Right ventricle myocardium superior (tissue), 1 donor: ENCODE measurements at regions not wholly inside any gene's neighbourhood (a gene's known extent, or its start where the extent isn't known, plus 50 kb on each side); places are given as distances from the start of the nearest gene placed in this dataset.
"Not testable (repeated sequence)": the region's sequence is repeated elsewhere in the genome, so short reads cannot be mapped to it uniquely, and the experiment has no call there.

Source experiments
- ATAC-seq: fragments of 200-7000 bp; cut with Tn5 transposase; one replicate; pipeline ENCODE4 v1.9.1; 2020; ENCODE audit warnings: mild to moderate bottlenecking; ENCODE audit not compliant: poor library complexity
- DNase-seq: peaks from one replicate; pipeline ENCODE4 v3.0.0-alpha.2; 2020
- intact Hi-C: fragments of 100-400 bp; cut with DNase I; formaldehyde crosslinking; loops from one replicate; pipeline ENCODE4 v1.11.2; 2022
- donor health status: DM: no; HTN: yes; CAD: no; lungs with severe emphysema.

- intact Hi-C loops = no loop called here
- ATAC-seq (peak; percentile 72), DNase-seq (no peak)
Observed at GRCh38 chr3:152564459-152564858, 270.5 kb upstream of the P2RY1 start.

- peak; percentile 97 for ATAC-seq
- DNase-seq = peak; percentile 64
- intact Hi-C loops = loop anchor here (2.0 to 5.0 kb wide), 2 partner anchors 66 to 97 kb away; no protein-coding TSS in a partner anchor
Observed at GRCh38 chr3:152574461-152575079, 260.4 kb upstream of the P2RY1 start.

DNA sequence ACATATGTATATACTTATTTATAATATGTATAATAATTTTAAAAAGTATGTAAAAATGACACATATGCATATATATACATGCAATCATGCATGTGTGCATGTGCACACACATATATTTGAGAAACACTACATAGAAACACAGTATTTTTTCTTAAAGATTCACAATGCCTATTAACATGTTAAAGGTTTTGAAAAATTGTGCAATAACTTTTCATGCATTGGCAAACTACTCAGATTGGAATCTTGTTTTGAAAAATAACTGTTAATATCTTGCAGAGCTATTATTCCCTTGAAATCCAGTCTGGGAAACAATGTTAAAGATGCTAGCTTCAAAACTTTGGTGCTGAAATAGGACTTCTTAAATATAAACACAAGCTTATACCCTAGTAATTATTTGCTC is 256.2 kb upstream of the P2RY1 start:
- DNase-seq = no peak
- intact Hi-C loops = no loop called here
- no peak for ATAC-seq

- intact Hi-C loops = no loop called here
- no peak for ATAC-seq
- DNase-seq = no peak
Observed at GRCh38 chr3:152581951-152582350, 253.0 kb upstream of the P2RY1 start.

GRCh38 chr3:152583963-152584362 is 251.0 kb upstream of the P2RY1 start:
- no peak for DNase-seq
- intact Hi-C loops = no loop called here

DNA sequence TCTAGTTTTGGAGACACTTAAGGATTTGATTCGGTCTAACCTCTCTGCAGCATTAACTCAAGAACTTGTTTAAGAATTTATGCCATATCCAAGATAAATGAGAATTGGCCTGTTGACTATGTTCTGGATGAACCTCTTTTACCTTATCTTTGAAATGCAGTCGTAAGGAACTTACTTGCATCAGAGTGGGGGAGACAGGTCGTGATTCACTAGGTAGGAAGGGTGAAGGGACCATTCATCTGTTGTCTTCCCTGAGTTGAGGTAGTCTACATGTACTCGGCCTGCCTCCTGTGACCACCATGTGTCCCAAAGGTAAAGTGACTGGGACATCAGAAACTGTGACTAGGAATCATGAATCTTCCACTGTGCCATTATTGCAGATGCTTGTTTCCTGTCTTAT is 248.0 kb upstream of the P2RY1 start:
- intact Hi-C loops = no loop called here
- DNase-seq (no peak), ATAC-seq (no peak)

More at GRCh38 chr3:152583963-152584362, 251.0 kb upstream of the P2RY1 start:
- ATAC-seq = no peak

DNA sequence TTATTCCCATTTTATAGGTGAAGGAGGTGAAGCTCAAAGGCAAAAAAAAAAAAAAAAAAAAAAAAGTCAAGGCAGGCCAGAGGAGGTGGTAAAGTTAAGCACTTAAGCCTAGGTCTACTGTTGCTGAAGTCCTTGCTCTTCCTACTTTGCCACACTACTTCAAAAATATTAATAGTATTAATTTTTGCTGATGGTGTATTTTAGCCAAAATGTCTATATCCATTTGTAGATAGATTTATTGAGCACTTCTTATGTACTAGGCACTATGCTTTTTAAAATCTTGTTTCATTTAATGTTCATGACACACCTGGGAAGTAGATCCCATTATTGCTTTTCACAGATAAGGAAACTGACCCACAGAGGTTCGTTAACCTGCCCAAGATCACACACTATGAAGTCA is 247.1 kb upstream of the P2RY1 start:
- ATAC-seq (no peak), DNase-seq (no peak)
- intact Hi-C loops = no loop called here

DNA sequence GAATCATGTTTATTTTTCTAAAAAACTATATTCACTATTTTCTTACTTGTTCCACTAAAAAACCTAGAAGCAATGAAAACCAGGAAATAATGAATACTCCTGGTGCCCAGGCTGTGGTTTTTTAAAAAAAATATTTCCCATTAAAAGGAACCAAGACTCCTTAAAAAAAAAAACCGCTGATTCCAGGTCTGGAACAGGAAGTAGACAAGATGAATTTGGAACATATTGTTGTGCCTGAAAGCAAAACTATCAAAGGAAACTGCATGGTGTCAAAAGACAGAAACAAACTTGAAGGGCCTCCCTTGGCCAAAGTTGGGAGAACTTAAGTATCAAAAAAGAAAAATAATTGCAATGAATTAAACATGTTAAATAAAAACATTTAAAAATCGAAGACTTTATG is 245.3 kb upstream of the P2RY1 start:
- intact Hi-C loops = no loop called here
- DNase-seq = no peak
- no peak for ATAC-seq

GRCh38 chr3:152591515-152591914 is 243.4 kb upstream of the P2RY1 start:
- intact Hi-C loops = no loop called here
- DNase-seq (no peak), ATAC-seq (no peak)

DNA sequence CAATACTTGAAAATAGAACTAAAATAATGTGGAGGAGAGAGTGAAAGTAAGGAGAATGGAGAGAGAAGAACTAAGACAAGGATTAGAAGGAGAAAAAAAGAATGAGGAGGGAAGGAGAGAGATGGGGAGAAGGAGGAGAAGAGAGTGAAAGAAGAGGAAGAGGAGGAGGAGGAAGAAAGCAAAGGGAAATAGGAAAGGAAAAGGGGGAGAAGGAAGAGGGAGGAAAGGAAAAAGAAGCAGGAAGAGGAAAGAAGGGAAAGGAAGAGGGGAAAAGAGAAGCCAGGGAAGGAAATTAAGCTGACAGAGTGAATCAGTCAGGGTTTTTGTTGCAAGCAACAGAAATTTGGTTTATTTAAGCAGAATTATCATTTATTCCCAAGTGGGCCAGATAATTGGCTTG is 241.7 kb upstream of the P2RY1 start:
- no peak for ATAC-seq
- intact Hi-C loops = no loop called here

DNA sequence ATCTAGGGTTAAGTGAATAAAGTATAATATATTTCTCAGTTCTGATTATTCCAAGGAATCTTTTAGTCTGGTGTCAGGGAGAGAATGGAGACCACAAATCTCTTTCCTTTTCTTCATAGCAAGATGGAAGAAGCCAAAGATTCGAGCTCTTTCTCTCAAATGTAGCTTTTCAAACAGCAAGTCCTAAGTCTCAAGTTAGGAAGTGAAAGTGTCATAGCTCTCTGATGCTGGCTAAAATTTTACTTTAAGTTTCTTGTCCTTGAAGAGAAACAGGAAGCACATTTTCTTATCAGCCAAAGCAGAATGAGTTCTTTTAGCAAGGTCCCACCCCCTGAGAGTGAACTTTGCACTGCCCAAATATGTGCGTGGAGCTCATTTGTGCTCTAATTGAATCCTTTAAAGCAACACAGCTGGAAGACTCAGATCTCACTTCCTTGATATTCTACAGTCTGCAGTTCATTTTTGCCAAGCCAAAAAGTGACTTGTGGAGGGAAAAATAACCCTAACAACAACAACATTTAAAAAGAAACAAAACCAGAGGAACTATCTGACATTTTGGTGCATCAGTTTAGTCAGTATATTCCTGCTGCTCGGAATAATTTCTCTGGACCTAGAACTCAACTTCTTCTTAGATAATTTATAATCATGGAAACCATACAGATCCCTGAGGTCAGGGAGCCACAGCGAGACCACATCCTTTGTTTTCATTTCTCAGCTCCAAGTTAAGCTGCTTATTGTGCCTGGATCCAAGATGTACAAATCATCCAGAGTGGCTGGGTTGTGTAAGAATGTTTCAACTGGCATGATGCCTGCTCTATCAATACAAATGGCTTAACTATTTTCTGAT is 238.7 kb upstream of the P2RY1 start:
- ATAC-seq = peak; percentile 94
- intact Hi-C loops = no loop called here
- DNase-seq = no peak

More for the DNA sequence above, 241.7 kb upstream of the P2RY1 start:
- no peak for DNase-seq

DNA sequence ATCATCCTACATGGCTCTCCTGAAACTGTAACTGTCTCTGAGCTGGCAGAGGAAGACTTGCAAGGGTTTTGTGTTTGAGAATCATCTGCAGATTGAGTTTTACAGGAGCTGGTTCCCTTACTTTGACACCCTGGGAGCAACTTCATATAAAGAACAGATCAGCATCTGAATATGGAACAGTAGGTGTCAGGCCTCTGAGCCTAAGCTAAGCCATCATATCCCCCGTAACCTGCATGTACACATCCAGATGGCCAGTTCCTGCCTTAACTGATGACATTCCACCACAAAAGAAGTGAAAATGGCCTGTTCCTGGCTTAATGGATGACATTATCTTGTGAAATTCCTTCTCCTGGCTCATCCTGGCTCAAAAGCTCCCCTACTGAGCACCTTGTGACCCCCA is 238.1 kb upstream of the P2RY1 start:
- intact Hi-C loops, ATAC-seq, DNase-seq: not testable (repeated sequence)

DNA sequence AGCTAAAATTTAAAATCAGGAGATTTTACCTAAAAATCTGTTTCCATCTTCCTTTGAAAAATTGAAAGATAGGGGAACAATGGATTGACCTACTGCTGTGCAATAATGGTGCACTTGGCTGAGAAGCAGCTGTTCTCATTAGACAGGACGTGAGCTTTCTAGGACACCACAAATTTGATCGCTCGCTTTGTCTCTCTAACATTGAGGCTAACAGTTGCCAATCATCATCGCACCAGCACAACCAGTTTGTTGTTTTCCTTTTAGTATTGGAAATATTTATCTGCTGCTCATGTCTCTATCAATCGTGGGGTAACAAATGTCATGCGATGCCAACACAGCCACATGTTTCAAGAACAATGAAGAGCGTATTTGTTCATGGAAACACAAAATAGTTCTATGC is 228.8 kb upstream of the P2RY1 start:
- intact Hi-C loops = no loop called here
- ATAC-seq (no peak), DNase-seq (no peak)

DNA sequence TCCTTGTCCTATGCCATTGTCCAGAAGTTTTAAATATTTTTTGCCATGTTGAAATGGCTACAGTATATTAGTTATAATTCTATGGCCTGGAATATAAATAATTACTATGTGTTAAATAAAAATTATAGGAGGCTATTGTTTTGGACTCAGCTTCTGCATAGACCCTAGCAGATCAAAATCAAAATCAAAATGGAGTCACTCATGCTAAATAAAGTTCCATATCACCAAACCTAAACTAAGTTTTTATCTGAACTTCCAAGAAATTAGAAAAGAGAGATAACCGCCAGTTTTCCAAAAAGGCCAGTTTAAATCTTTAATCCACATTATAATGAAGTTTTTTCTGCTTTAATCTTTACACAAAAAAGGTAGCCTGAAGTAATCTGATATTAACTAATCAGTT is 227.8 kb upstream of the P2RY1 start:
- intact Hi-C loops = no loop called here
- DNase-seq (no peak), ATAC-seq (no peak)

DNA sequence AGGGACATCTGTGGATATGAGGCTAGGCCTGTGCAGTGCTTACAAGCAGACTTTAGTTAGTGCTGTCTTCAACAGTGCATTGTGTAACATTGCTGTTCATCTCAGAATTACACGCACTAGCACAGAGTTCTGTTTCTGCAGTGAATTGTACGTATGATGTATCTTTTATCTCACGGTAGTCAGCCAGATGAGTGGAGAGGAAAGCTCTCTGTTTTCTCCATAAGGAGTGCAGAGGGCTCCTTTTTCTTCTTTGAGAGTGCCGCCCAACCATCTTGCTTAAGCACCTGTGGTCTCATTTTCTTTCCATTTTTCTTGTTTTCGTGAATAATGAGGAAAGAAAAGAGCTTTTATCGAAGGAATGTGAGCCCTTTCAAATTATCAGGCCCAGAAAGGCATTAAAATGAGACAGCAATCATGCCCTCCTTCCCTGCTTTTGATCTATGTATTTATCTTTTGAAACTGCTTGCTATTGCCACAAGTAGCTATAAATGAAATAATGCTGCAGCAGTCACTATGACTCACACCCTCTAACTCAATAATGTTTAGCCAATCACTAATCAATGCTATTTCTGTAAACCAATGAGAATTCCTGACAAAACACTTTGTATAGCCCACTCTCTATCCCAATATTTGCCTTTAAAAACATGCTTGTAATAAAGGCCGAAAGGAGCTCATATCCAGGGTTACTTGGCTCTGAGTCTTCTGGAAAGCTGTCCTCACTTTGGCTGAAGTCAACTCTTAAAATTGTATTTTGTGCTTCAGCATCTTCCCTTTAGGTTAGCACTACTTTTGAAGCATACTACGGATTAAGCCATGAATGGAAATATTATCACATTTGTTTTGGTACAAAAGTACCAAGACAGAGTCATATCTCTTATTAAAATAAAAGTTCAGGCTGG is 226.0 kb upstream of the P2RY1 start:
- intact Hi-C loops = no loop called here
- ATAC-seq (no peak), DNase-seq (no peak)

GRCh38 chr3:152609891-152610290 is 225.0 kb upstream of the P2RY1 start:
- DNase-seq = no peak
- intact Hi-C loops = no loop called here
- no peak for ATAC-seq

GRCh38 chr3:152610622-152611021 is 224.3 kb upstream of the P2RY1 start:
- intact Hi-C loops = no loop called here
- no peak for ATAC-seq
- no peak for DNase-seq

DNA sequence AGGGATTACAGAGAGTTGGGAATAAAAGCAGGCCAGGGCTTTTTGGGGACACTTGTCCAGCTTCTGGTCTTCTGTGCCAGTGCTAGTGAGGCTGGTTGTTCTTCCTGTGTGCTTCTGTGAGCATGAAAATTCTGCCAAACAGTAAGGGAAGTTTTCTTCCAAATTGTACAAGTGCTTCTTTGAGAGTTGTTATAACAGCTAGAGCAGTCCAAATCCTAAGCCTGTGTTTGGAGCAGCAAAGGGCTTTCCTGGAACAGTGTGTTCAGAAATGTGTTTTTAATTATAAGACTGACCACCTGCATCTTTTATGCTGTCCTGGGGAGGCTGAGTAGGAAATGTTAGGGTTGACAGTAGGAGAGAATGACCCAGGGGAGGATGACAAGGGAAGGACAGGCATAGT is 223.0 kb upstream of the P2RY1 start:
- ATAC-seq = peak; percentile 41
- DNase-seq = no peak
- intact Hi-C loops = no loop called here

DNA sequence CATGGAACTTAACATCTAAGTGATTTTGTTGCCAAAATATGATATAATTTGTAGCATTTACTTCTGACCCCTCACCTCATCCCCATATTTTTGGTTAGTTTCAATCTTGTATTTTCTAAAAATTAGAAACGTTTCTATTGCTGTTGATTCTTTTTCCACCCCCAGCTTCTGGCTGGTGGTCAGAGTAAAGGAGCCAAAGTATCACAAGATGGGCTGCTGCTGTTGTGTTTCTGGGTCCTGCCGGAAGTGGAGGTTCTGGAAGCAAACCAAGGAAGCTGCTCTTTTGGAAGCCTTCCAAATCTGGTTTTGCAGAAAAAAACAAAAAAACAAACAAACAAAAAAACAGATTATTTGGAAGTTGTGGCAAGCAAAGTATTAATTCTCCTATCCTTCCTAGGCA is 221.1 kb upstream of the P2RY1 start:
- intact Hi-C loops = no loop called here
- DNase-seq (no peak), ATAC-seq (no peak)
